ENCODE measurements at regions not wholly inside any gene's neighbourhood (a gene's known extent, or its start where the extent isn't known, plus 50 kb on each side); places are given as distances from the start of the nearest gene placed in this dataset.

- TF ChIP-seq CTCF (IDR thresholded peaks at IDR 0.05; ENCODE audit: borderline replicate concordance, control extremely low read depth, extremely low read depth, insufficient read depth, missing control alignments) = no peak
- no peak for DNase-seq (ENCODE audit: low spot score)
- in situ Hi-C loops (cut with MboI; ENCODE audit: low sequenced_read_pairs, unreplicated experiment) = loop anchor here (10.0 to 25.0 kb wide), 2 partner anchors 324 to 522 kb away; partner anchors contain the start of gene BCAS4
Observed at GRCh38 chr20:51309128-51309527, 233.4 kb downstream of the NFATC2 start.

GRCh38 chr20:51306521-51307358 lies 235.8 kb downstream of the NFATC2 start:
- TF ChIP-seq CTCF (IDR thresholded peaks at IDR 0.05; ENCODE audit: borderline replicate concordance, control extremely low read depth, extremely low read depth, insufficient read depth, missing control alignments) = peak; percentile 94
- DNase-seq (ENCODE audit: low spot score) = peak; percentile 90
- in situ Hi-C loops (cut with MboI; ENCODE audit: low sequenced_read_pairs, unreplicated experiment) = loop anchor here (10.0 to 25.0 kb wide), 2 partner anchors 322 to 519 kb away; partner anchors contain the start of gene BCAS4

- in situ Hi-C loops (cut with MboI; ENCODE audit: low sequenced_read_pairs, unreplicated experiment) = loop anchor here (10.0 to 25.0 kb wide), 2 partner anchors 321 to 519 kb away; partner anchors contain the start of gene BCAS4
- no peak for DNase-seq (ENCODE audit: low spot score)
Observed at GRCh38 chr20:51306081-51306480, 236.4 kb downstream of the NFATC2 start.

GRCh38 chr20:51305316-51306052 lies 237.0 kb downstream of the NFATC2 start:
- DNase-seq (ENCODE audit: low spot score) = no peak
- in situ Hi-C loops (cut with MboI; ENCODE audit: low sequenced_read_pairs, unreplicated experiment) = loop anchor here (10.0 to 25.0 kb wide), 2 partner anchors 321 to 518 kb away; partner anchors contain the start of gene BCAS4
- TF ChIP-seq CTCF (IDR thresholded peaks at IDR 0.05; ENCODE audit: borderline replicate concordance, control extremely low read depth, extremely low read depth, insufficient read depth, missing control alignments) = no peak

More at GRCh38 chr20:51306081-51306480, 236.4 kb downstream of the NFATC2 start:
- TF ChIP-seq CTCF (IDR thresholded peaks at IDR 0.05; ENCODE audit: borderline replicate concordance, control extremely low read depth, extremely low read depth, insufficient read depth, missing control alignments) = no peak

- in situ Hi-C loops (cut with MboI; ENCODE audit: low sequenced_read_pairs, unreplicated experiment) = loop anchor here (10.0 to 25.0 kb wide), 2 partner anchors 319 to 517 kb away; partner anchors contain the start of gene BCAS4
- DNase-seq (ENCODE audit: low spot score) = no peak
- TF ChIP-seq CTCF (IDR thresholded peaks at IDR 0.05; ENCODE audit: borderline replicate concordance, control extremely low read depth, extremely low read depth, insufficient read depth, missing control alignments) = no peak
Observed at GRCh38 chr20:51303731-51304670, 238.5 kb downstream of the NFATC2 start.
